ENCODE measurements at regions not wholly inside any gene's neighbourhood (a gene's known extent, or its start where the extent isn't known, plus 50 kb on each side); places are given as distances from the start of the nearest gene placed in this dataset.

DNA sequence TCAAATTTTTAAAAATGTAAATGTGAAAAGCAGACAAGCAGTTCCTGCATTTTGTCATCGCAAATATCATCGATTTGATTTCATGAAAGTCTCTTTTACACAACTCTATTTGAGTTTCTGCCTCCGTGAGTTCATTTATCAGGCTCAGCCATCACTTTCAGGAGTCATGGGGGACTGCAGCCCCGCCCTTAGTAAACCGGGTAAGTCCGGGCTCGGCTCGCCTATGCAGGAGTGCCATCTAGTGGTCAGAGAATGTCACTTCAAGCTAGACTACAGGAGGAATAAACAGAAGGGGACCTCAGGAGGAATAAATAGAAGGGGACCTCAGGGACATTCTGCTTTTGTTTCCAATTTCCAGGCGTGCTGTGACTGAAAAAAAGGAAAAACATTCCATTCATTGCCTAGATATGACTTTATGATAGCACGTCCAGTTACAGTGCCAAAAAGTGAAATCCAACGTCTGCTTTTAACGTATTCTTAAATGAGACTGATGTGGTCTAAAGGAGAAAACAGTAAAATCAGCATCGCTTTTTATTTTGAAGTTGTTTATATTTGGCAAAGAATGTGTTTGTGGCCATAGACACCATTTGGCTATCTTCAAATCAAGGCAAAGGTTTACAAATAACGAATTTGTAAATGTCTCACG, 333.9 kb downstream of the HACE1 start:
- Mint-ChIP-seq H3K36me3 (no peaks in the 10 kb centered on the region), H3K4me1 (peaks cover 4% of the 10 kb centered on the region), H3K4me3 (peak overlapping the region; percentile 51), H3K9me3 (no peaks in the 10 kb centered on the region), H3K27me3 (peaks cover 11% of the 10 kb centered on the region), H3K27ac (no peak overlapping the region)
- peak; percentile 67 for DNase-seq

- DNase-seq = no peak
- Mint-ChIP-seq H3K27me3 (peaks cover 8% of the 10 kb centered on the region), H3K4me1 (peaks cover 4% of the 10 kb centered on the region), H3K27ac (no peak overlapping the region), H3K9me3 (no peaks in the 10 kb centered on the region), H3K36me3 (no peaks in the 10 kb centered on the region), H3K4me3 (no peak overlapping the region)
Observed at GRCh38 chr6:104522533-104522932, 337.2 kb downstream of the HACE1 start.

- no peaks in the 10 kb centered on the region for H3K27me3 Mint-ChIP-seq
- H3K27ac Mint-ChIP-seq = no peak overlapping the region
- DNase-seq = no peak
- no peaks in the 10 kb centered on the region for H3K36me3 Mint-ChIP-seq
- peaks cover 4% of the 10 kb centered on the region for H3K4me1 Mint-ChIP-seq
- H3K9me3 Mint-ChIP-seq = no peaks in the 10 kb centered on the region
- no peak overlapping the region for H3K4me3 Mint-ChIP-seq
Observed at GRCh38 chr6:104521176-104521575, 338.5 kb downstream of the HACE1 start.

DNA sequence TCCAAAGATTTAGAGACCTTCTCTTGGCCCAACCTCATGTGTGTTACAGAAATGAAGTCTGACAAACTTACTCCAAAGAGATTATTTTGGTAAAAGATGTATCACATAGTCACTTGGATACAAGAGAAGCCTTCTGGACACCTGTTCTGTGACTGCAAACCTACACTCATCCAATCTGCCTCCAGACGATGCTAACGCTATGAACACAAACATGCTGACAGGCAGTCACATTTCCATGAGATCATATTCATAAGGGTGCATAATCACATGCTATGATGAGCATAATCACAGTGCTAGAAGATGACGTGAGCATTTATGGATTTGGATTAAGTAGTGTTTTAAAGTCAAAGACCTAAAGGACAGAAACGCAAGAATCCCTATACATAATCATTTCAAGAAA, 340.2 kb downstream of the HACE1 start:
- no peak overlapping the region for H3K4me3 Mint-ChIP-seq
- H3K27ac Mint-ChIP-seq = no peak overlapping the region
- DNase-seq = no peak
- no peaks in the 10 kb centered on the region for H3K9me3 Mint-ChIP-seq
- no peaks in the 10 kb centered on the region for H3K36me3 Mint-ChIP-seq
- H3K27me3 Mint-ChIP-seq = no peaks in the 10 kb centered on the region
- H3K4me1 Mint-ChIP-seq = no peaks in the 10 kb centered on the region

DNA sequence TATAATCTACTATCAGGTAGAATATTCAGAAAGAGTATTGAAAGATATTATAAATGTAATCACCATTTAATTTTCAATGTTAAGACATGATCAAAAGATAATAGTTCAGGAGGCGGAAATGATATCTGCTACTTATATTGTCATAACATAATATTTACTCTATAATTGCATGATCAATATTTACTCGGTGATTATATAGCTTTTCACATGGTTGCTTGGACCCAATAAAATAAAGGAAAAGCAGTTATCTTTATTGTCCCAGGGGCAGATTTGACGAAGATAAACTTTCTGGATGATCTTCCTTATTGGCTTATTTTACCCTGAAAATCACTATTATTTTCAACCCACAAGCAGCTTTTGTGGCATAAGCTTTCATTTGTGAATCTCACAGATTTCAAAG, 350.4 kb downstream of the HACE1 start:
- H3K27me3 Mint-ChIP-seq = peaks cover 3% of the 10 kb centered on the region
- no peaks in the 10 kb centered on the region for H3K9me3 Mint-ChIP-seq
- H3K4me1 Mint-ChIP-seq = no peaks in the 10 kb centered on the region
- H3K4me3 Mint-ChIP-seq = no peak overlapping the region
- H3K36me3 Mint-ChIP-seq = no peaks in the 10 kb centered on the region
- no peak overlapping the region for H3K27ac Mint-ChIP-seq
- DNase-seq = no peak

GRCh38 chr6:104506429-104506828, 353.3 kb downstream of the HACE1 start:
- no peaks in the 10 kb centered on the region for H3K27me3 Mint-ChIP-seq
- H3K4me1 Mint-ChIP-seq = no peaks in the 10 kb centered on the region
- H3K27ac Mint-ChIP-seq = no peak overlapping the region
- DNase-seq = no peak
- no peaks in the 10 kb centered on the region for H3K36me3 Mint-ChIP-seq
- no peak overlapping the region for H3K4me3 Mint-ChIP-seq
- H3K9me3 Mint-ChIP-seq = no peaks in the 10 kb centered on the region

- H3K27ac Mint-ChIP-seq = no peak overlapping the region
Observed at GRCh38 chr6:104505838-104506237, 353.9 kb downstream of the HACE1 start.

DNA sequence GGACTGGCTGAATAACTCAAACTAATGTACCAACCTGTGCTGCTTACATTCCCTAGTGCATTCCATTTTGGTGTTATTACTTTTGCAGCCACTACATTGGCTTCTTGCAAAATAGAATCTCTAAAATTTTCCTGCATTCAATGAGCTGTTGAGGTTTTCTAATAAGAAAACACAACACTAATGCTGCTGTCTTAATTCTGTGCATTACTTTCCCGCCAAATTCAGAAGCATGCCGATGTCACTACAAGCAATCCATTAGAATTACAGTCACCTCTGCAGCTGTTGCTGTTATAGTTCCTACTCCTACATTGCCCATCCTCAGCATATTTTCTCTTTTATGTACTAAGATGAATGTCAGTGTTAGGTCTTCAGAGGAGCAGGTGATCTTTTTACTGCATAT, 359.5 kb downstream of the HACE1 start:
- no peak overlapping the region for H3K27ac Mint-ChIP-seq
- no peaks in the 10 kb centered on the region for H3K9me3 Mint-ChIP-seq
- no peak for DNase-seq
- H3K4me1 Mint-ChIP-seq = no peaks in the 10 kb centered on the region
- H3K36me3 Mint-ChIP-seq = no peaks in the 10 kb centered on the region
- no peaks in the 10 kb centered on the region for H3K27me3 Mint-ChIP-seq
- H3K4me3 Mint-ChIP-seq = no peak overlapping the region

More at GRCh38 chr6:104505838-104506237, 353.9 kb downstream of the HACE1 start:
- H3K4me1 Mint-ChIP-seq = no peaks in the 10 kb centered on the region
- no peak overlapping the region for H3K4me3 Mint-ChIP-seq
- no peak for DNase-seq
- no peaks in the 10 kb centered on the region for H3K36me3 Mint-ChIP-seq
- H3K9me3 Mint-ChIP-seq = no peaks in the 10 kb centered on the region
- H3K27me3 Mint-ChIP-seq = no peaks in the 10 kb centered on the region

DNA sequence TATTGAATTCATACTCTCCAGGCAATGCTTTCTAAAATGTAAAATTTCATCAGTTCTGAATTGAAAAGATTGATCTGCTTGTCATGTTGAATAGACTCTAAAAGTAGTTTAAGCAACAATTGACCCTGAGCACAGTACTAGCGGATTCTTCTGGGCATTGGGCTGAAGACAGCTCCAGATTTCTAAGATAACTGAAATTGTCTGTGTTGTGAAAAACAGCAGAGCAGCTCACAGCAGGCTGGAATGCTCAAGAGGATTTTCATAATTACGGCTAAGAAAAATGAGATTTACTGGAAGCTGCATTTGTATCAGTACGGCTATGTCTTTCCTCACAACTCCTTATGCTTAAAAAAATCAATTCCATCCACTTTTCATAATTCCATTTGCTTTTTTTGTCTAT, 373.7 kb downstream of the HACE1 start:
- H3K4me1 Mint-ChIP-seq = no peaks in the 10 kb centered on the region
- DNase-seq = no peak
- no peak overlapping the region for H3K4me3 Mint-ChIP-seq
- no peaks in the 10 kb centered on the region for H3K27me3 Mint-ChIP-seq
- no peaks in the 10 kb centered on the region for H3K36me3 Mint-ChIP-seq
- H3K9me3 Mint-ChIP-seq = no peaks in the 10 kb centered on the region
- no peak overlapping the region for H3K27ac Mint-ChIP-seq

DNA sequence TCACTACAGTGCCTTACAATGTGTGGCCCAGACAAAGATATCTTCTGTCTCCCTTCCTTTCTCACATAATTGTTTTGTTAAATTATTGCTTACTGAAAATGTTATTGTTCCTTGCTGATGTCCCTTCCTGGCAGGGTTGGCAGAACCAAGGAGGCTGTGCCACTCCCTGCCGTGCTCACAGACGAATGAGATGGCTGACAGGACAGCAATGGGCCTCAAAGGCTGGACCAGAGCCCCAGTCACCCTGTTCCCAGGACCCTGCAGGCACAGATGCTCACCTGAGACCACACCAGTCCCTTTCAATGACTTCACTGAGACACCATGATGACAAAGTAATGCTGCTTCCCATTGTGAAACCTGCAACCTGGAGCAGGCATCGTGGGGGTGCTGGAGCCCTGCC, 375.1 kb downstream of the HACE1 start:
- Mint-ChIP-seq H3K27me3 (no peaks in the 10 kb centered on the region), H3K36me3 (no peaks in the 10 kb centered on the region), H3K4me1 (no peaks in the 10 kb centered on the region), H3K27ac (no peak overlapping the region), H3K9me3 (no peaks in the 10 kb centered on the region), H3K4me3 (no peak overlapping the region)
- DNase-seq = no peak

DNA sequence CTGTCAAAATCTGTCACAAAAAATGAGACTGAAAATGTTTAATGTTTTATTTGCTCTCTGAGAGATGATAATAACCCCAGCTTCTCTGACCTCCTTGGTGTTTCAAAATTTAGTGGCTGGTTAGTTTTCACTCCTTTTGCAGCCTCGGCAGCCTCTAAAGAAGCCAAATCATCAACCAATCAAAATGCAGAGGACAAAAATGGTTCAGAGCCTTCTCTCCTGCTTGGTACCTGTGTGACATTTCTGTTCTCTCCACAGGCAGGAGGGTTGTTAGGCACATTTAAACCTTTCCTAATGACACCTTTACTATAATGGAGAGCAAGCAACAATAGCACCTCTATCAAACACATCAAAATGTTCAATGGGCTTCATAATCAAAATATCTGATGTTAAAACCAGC, 375.5 kb downstream of the HACE1 start:
- no peak for DNase-seq
- Mint-ChIP-seq H3K4me3 (no peak overlapping the region), H3K4me1 (no peaks in the 10 kb centered on the region)

DNA sequence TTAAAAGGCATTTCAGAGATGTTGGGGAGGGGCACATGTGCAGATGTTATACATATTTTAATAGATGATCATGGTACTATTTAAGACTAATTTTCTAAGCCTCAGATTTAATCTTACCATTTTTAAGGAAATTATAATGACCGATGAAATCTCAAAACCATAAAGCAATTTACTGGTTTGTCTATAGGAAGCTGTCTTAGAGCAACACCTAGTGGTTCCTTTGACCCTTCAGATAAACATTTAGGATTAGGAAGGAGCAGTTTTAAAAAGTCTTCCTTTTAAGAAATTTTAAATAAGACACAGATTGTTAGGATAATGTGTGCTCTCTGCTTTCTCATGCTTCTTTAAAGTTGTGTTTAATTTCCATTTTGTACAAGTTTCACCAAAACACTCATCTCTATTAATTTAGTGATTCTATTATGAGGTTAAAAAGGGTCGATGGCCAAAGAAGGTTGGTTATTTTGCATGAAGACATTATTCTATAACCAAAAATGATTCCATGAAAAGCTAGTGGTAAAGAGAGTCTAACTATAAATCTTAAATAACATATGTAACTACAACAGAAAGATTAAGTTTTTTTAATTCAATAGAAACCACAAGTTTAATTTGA, 376.4 kb downstream of the HACE1 start:
- H3K36me3 Mint-ChIP-seq = no peaks in the 10 kb centered on the region
- H3K9me3 Mint-ChIP-seq = no peaks in the 10 kb centered on the region
- no peak overlapping the region for H3K27ac Mint-ChIP-seq
- no peaks in the 10 kb centered on the region for H3K27me3 Mint-ChIP-seq
- H3K4me1 Mint-ChIP-seq = no peaks in the 10 kb centered on the region
- no peak overlapping the region for H3K4me3 Mint-ChIP-seq
- no peak for DNase-seq

More for the DNA sequence above, 375.5 kb downstream of the HACE1 start:
- H3K27me3 Mint-ChIP-seq = no peaks in the 10 kb centered on the region
- H3K9me3 Mint-ChIP-seq = no peaks in the 10 kb centered on the region
- no peaks in the 10 kb centered on the region for H3K36me3 Mint-ChIP-seq
- H3K27ac Mint-ChIP-seq = no peak overlapping the region

DNA sequence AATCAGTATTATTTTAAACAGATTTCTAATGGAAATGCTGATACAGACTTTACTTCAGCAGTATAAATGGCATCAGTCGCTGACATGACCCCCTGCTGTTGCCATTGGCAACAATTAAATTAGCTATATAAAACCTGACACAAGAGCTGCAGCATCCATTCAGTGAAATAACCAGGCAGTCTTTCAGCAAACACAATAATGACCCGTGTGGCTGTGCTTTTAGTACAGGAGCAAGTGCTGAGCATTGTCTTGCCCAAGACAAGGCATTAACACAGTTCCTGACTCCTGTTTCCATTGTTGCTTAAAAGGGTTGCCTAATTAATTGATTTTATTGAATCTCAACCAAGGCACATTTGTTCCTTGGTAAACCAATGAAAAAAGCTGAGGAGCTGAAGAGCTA, 382.1 kb downstream of the HACE1 start:
- H3K4me3 Mint-ChIP-seq = no peak overlapping the region

DNA sequence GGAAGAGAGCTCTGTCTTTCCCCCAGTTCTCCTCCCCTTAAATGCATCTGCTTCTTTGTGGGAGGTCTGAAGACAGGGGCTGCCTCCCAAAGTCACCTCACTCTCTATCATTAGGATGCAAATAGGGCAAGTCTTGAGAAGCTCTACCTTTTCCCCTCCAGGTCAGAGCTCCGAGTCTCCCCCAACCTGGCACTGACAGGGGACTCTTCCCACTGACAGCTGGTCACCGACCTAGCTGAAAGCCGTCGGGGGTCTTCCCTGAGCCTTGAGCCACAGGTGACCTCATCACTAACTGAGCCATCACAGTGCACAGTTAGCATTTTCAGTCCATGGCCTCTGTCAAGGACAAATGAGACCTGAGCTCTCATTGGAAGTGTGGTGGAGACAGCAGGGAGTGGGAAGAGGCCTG, 386.7 kb downstream of the HACE1 start:
- no peak for DNase-seq
- no peak overlapping the region for H3K4me3 Mint-ChIP-seq
- no peak overlapping the region for H3K27ac Mint-ChIP-seq
- H3K4me1 Mint-ChIP-seq = no peaks in the 10 kb centered on the region
- H3K9me3 Mint-ChIP-seq = no peaks in the 10 kb centered on the region
- H3K27me3 Mint-ChIP-seq = peaks cover 19% of the 10 kb centered on the region
- H3K36me3 Mint-ChIP-seq = no peaks in the 10 kb centered on the region

More for the DNA sequence above, 382.1 kb downstream of the HACE1 start:
- DNase-seq = no peak
- no peaks in the 10 kb centered on the region for H3K36me3 Mint-ChIP-seq
- H3K4me1 Mint-ChIP-seq = no peaks in the 10 kb centered on the region
- no peak overlapping the region for H3K27ac Mint-ChIP-seq
- H3K27me3 Mint-ChIP-seq = peaks cover 19% of the 10 kb centered on the region
- no peaks in the 10 kb centered on the region for H3K9me3 Mint-ChIP-seq

DNA sequence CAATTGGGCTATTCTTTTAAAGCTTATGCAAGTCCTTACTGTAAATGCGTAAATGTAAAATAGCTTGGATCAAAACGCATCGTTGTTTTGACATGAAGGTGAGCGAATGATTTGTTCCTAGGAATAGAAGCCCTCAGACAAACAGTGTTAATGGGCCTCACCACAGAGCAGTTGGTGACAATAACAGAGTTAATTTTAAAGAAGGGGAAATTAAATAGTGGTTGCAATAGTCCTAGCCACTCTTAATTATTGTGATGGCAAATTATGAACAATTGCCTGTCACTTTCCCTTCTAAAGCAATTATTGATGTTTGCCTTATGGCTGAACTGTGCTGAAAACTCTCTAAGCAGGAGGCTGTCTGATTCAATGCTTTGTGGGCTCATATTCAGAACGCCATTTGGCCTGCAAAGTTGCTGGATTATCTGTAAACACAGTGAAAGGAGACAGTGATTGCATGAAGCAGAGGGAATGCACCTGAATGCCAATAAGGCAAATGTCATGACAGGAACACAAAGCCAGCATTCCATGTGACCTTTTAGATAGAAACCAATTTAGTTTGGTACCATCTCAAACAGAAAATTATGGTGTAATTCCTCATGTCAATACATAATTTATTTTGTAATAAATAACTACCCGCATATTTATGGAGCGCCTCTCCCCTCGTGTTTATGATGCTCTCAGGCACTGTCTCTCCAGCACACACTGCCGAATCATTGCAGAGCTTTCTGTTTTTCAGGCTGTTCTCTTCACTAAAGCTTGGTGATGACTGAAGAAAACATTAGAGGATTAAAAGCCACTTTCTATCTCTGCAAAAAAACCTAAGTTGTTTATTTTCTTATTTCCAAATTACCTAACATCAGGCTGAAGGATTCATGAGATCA, 387.5 kb downstream of the HACE1 start:
- Mint-ChIP-seq H3K36me3 (no peaks in the 10 kb centered on the region), H3K4me1 (no peaks in the 10 kb centered on the region), H3K4me3 (no peak overlapping the region), H3K27me3 (peaks cover 19% of the 10 kb centered on the region), H3K27ac (no peak overlapping the region), H3K9me3 (no peaks in the 10 kb centered on the region)
- no peak for DNase-seq

All from activated naive CD8-positive, alpha-beta T cell treated with anti-CD3 and anti-CD28 coated beads for 36 hours (primary cell).